H1 (cell line): ENCODE measurements at regions not wholly inside any gene's neighbourhood (a gene's known extent, or its start where the extent isn't known, plus 50 kb on each side); places are given as distances from the start of the nearest gene placed in this dataset.

Experiments
- CTCF ChIA-PET: fragments of 300-600 bp; sonication (Branson Sonifier 250); formaldehyde crosslinking; loops from one replicate; lab custom pipeline; 2021; ENCODE audit not compliant: partially characterized antibody; lab: Charles Lee
- POLR2A ChIA-PET: fragments of 300-600 bp; sonication (Branson Sonifier 250); formaldehyde crosslinking; loops from one replicate; lab custom pipeline; 2021; ENCODE audit warnings: inconsistent platforms; ENCODE audit not compliant: partially characterized antibody; lab: Charles Lee
- DNase-seq, 2 experiments: peaks; one replicate each; pipeline versions ENCODE4 v3.0.0 to v3.0.0-alpha.2; 2010 to 2022; ENCODE audit warnings: low spot score in 2 of 2, low read depth in 1 of 2, mixed read lengths in 1 of 2
- FAIRE-seq: peaks from 2 replicates; lab custom pipeline; 2011; peaks lifted over from hg19 to GRCh38; lab: Jason Lieb, UNC
- H2AFZ ChIP-seq: 2 replicates; pipeline ENCODE4 v1.8.1; 2012; ENCODE audit warnings: low read length, inconsistent platforms
- H2AK5ac ChIP-seq: 2 replicates; pipeline ENCODE4 v1.6.1; 2013; ENCODE audit warnings: low read depth, low read length
- H2BK120ac ChIP-seq: replicated peaks from 2 replicates; pipeline ENCODE3; 2013; ENCODE audit warnings: low read depth, low read length, inconsistent platforms
- H2BK12ac ChIP-seq: 2 replicates; pipeline ENCODE4 v1.6.1; 2013; ENCODE audit warnings: low read depth, low read length
- H2BK15ac ChIP-seq: 2 replicates; pipeline ENCODE4 v1.6.1; 2013; ENCODE audit warnings: low read length
- H2BK20ac ChIP-seq: 2 replicates; pipeline ENCODE4 v1.6.1; 2013; ENCODE audit warnings: low read length
- H2BK5ac ChIP-seq: 2 replicates; pipeline ENCODE4 v1.6.1; 2013; ENCODE audit warnings: low read depth, low read length
- H3K14ac ChIP-seq: 2 replicates; pipeline ENCODE4 v1.6.1; 2013; ENCODE audit warnings: inconsistent platforms; ENCODE audit not compliant: insufficient read length
- H3K18ac ChIP-seq: 2 replicates; pipeline ENCODE4 v1.6.1; 2013; ENCODE audit warnings: low read length; ENCODE audit errors: extremely low read depth
- H3K23ac ChIP-seq: 2 replicates; pipeline ENCODE4 v1.6.1; 2013; ENCODE audit warnings: inconsistent platforms; ENCODE audit not compliant: insufficient read length
- H3K23me2 ChIP-seq: 2 replicates; pipeline ENCODE4 v1.6.1; 2013; ENCODE audit warnings: low read depth, low read length
- H3K27ac ChIP-seq: 2 replicates; pipeline ENCODE4 v1.6.1; 2011; ENCODE audit warnings: low read depth, low read length, inconsistent platforms
- H3K27me3 ChIP-seq, 4 experiments: replicated peaks in 1 of 4; 1 replicate in 1 of 4; 2 replicates in 3 of 4; pipeline versions ENCODE4 v1.6.1 to v1.8.1; 2011 to 2013; ENCODE audit warnings: low read length in 3 of 4, mild to moderate bottlenecking in 3 of 4, inconsistent platforms in 2 of 4, mixed read lengths in 2 of 4, moderate library complexity in 1 of 4; ENCODE audit not compliant: control insufficient read depth in 3 of 4, insufficient read depth in 3 of 4; ENCODE audit errors: extremely low read depth in 1 of 4
- H3K36me3 ChIP-seq, 4 experiments: 2 replicates each; pipeline versions ENCODE4 v1.6.1 to v1.8.1; 2011 to 2013; ENCODE audit warnings: mild to moderate bottlenecking in 4 of 4, low read length in 3 of 4, moderate library complexity in 2 of 4, control low read depth in 1 of 4, inconsistent platforms in 1 of 4; ENCODE audit not compliant: insufficient read depth in 4 of 4, control insufficient read depth in 2 of 4
- H3K4ac ChIP-seq: replicated peaks from 2 replicates; pipeline ENCODE3; 2013; ENCODE audit warnings: low read length, low read depth, mixed read lengths, inconsistent platforms; ENCODE audit not compliant: insufficient read length
- H3K4me1 ChIP-seq, 4 experiments: replicated peaks in 1 of 4; 1 replicate in 1 of 4; 2 replicates in 3 of 4; pipeline versions ENCODE4 v1.6.1 to v1.8.1; 2011 to 2013; ENCODE audit warnings: low read length in 3 of 4, inconsistent platforms in 2 of 4, mixed read lengths in 1 of 4; ENCODE audit not compliant: insufficient read depth in 4 of 4, control insufficient read depth in 3 of 4
- H3K4me2 ChIP-seq, 2 experiments: 2 replicates each; pipeline versions ENCODE4 v1.6.1 to v1.8.1; 2011 to 2013; ENCODE audit warnings: low read depth in 2 of 2, low read length in 2 of 2, control low read depth in 1 of 2, inconsistent platforms in 1 of 2, mild to moderate bottlenecking in 1 of 2; ENCODE audit not compliant: insufficient read depth in 1 of 2
- H3K4me3 ChIP-seq, 4 experiments: fragments of 200-600, 300-600 bp in 1 of 4; sonication (generic), shearing (Covaris generic), sonication (Bioruptor Twin) in 1 of 4; 2 replicates each; pipeline versions ENCODE4 v1.5.1 to v1.8.1; 2011 to 2016; ENCODE audit warnings: low read length in 4 of 4, low read depth in 3 of 4, control low read depth in 2 of 4, inconsistent platforms in 2 of 4, mild to moderate bottlenecking in 2 of 4, mixed read lengths in 1 of 4, moderate library complexity in 1 of 4; ENCODE audit not compliant: insufficient read depth in 2 of 4; ENCODE audit errors: extremely low read depth in 1 of 4
- H3K56ac ChIP-seq: replicated peaks from 2 replicates; pipeline ENCODE3; 2013; ENCODE audit warnings: low read depth, mild to moderate bottlenecking, mixed read lengths, low read length, inconsistent platforms; ENCODE audit not compliant: insufficient read length
- H3K79me1 ChIP-seq: 2 replicates; pipeline ENCODE4 v1.6.1; 2013; ENCODE audit warnings: low read depth, low read length, control low read depth
- H3K79me2 ChIP-seq, 2 experiments: 2 replicates each; pipeline versions ENCODE4 v1.6.1 to v1.8.1; 2012 to 2013; ENCODE audit warnings: low read length in 2 of 2, mild to moderate bottlenecking in 2 of 2, inconsistent platforms in 1 of 2; ENCODE audit not compliant: insufficient read depth in 2 of 2, control insufficient read depth in 1 of 2
- H3K9ac ChIP-seq, 4 experiments: replicated peaks in 1 of 4; 1 replicate in 1 of 4; 2 replicates in 3 of 4; pipeline versions ENCODE4 v1.6.1 to v1.8.1; 2011 to 2013; ENCODE audit warnings: low read depth in 3 of 4, low read length in 3 of 4, control low read depth in 2 of 4, mild to moderate bottlenecking in 2 of 4, moderate library complexity in 2 of 4, inconsistent platforms in 1 of 4; ENCODE audit errors: extremely low read depth in 1 of 4
- H3K9me3 ChIP-seq, 2 experiments: 2 replicates each; pipeline versions ENCODE4 v1.6.1 to v1.8.1; 2012 to 2013; ENCODE audit warnings: mild to moderate bottlenecking in 2 of 2, moderate library complexity in 2 of 2, control low read depth in 1 of 2, inconsistent platforms in 1 of 2, low read depth in 1 of 2, low read length in 1 of 2, mixed read lengths in 1 of 2; ENCODE audit not compliant: insufficient read depth in 2 of 2
- H4K20me1 ChIP-seq, 2 experiments: replicated peaks in 1 of 2; 2 replicates each; pipeline versions ENCODE3 to v1.8.1; 2011 to 2013; ENCODE audit warnings: inconsistent platforms in 2 of 2, low read length in 2 of 2, mild to moderate bottlenecking in 1 of 2; ENCODE audit not compliant: insufficient read depth in 2 of 2, control insufficient read depth in 1 of 2
- H4K5ac ChIP-seq: 2 replicates; pipeline ENCODE4 v1.6.1; 2013; ENCODE audit warnings: low read length, low read depth, mixed read lengths, inconsistent platforms; ENCODE audit not compliant: insufficient read length
- H4K8ac ChIP-seq: 2 replicates; pipeline ENCODE4 v1.8.0; 2013; ENCODE audit warnings: mild to moderate bottlenecking, moderate library complexity, low read length, inconsistent platforms; ENCODE audit not compliant: insufficient read depth; ENCODE audit errors: extremely low read depth
- H4K91ac ChIP-seq: replicated peaks from 2 replicates; pipeline ENCODE3; 2013; ENCODE audit warnings: low read length, mixed read lengths, inconsistent platforms; ENCODE audit not compliant: insufficient read length
- ASH2L ChIP-seq: fragments of 200-600, 300-600 bp; sonication (generic); IDR thresholded peaks from one replicate; pipeline ENCODE4 v1.7.1; 2017; ENCODE audit warnings: low read length
- BACH1 ChIP-seq: IDR thresholded peaks from 2 replicates; pipeline ENCODE4 v1.6.1; 2012; ENCODE audit warnings: low read length, improper control_type of control experiment
- BCL11A ChIP-seq, 2 experiments: IDR thresholded peaks; one replicate each; pipeline ENCODE4 v1.6.1; 2011; ENCODE audit warnings: low read depth in 2 of 2, low read length in 2 of 2, mild to moderate bottlenecking in 2 of 2
- CHD1 ChIP-seq: IDR thresholded peaks from 2 replicates; pipeline ENCODE4 v1.6.1; 2012; ENCODE audit warnings: low read depth, low read length, improper control_type of control experiment
- EP300 ChIP-seq, 2 experiments: IDR thresholded peaks; 1 replicate in 1 of 2; 2 replicates in 1 of 2; pipeline ENCODE4 v1.6.1; 2011 to 2012; ENCODE audit warnings: low read depth in 2 of 2, low read length in 2 of 2, mild to moderate bottlenecking in 2 of 2, borderline replicate concordance in 1 of 2, inconsistent platforms in 1 of 2, moderate library complexity in 1 of 2
- FOSL1 ChIP-seq: IDR thresholded peaks from 2 replicates; pipeline ENCODE4 v1.6.1; 2011; ENCODE audit warnings: mild to moderate bottlenecking, low read depth, low read length, moderate library complexity; ENCODE audit not compliant: insufficient read depth
- KDM5A ChIP-seq: fragments of 200-600 bp; IDR thresholded peaks from 2 replicates; pipeline ENCODE4 v1.7.1; 2012; ENCODE audit warnings: mild to moderate bottlenecking, low read length, inconsistent platforms, mixed read lengths
- MAX ChIP-seq: IDR thresholded peaks from 2 replicates; pipeline ENCODE4 v1.6.1; 2012; ENCODE audit warnings: inconsistent platforms
- RFX5 ChIP-seq: IDR thresholded peaks from 2 replicates; pipeline ENCODE4 v1.6.1; 2011; ENCODE audit warnings: low read depth, low read length, improper control_type of control experiment, borderline replicate concordance
- SIX5 ChIP-seq: IDR thresholded peaks from 2 replicates; pipeline ENCODE4 v1.6.1; 2011; ENCODE audit warnings: mild to moderate bottlenecking, low read depth, low read length
- SP2 ChIP-seq: IDR thresholded peaks from 2 replicates; pipeline ENCODE4 v1.6.1; 2012; ENCODE audit warnings: mild to moderate bottlenecking, low read length, inconsistent platforms
- TAF1 ChIP-seq: IDR thresholded peaks from 2 replicates; pipeline ENCODE4 v1.6.1; 2011; ENCODE audit warnings: mild to moderate bottlenecking, low read depth, low read length
- TBP ChIP-seq: IDR thresholded peaks from 2 replicates; pipeline ENCODE4 v1.6.1; 2011; ENCODE audit warnings: low read depth, low read length, improper control_type of control experiment
- TEAD4 ChIP-seq: IDR thresholded peaks from 2 replicates; pipeline ENCODE4 v1.6.1; 2012; ENCODE audit warnings: low read depth, low read length, inconsistent platforms, mixed read lengths
- YY1 ChIP-seq: IDR thresholded peaks from 2 replicates; pipeline ENCODE4 v1.6.1; 2011; ENCODE audit warnings: low read depth, mild to moderate bottlenecking, low read length
- ZNF274 ChIP-seq: IDR thresholded peaks from 2 replicates; pipeline ENCODE4 v1.7.0; 2012; ENCODE audit warnings: low read length, borderline replicate concordance; ENCODE audit errors: extremely low read depth
- TF ChIP-seq, protein P1 (sequence below): IDR thresholded peaks from 2 replicates; pipeline ENCODE4 v1.6.1; 2012; ENCODE audit warnings: inconsistent platforms

- no peak overlapping the region for H3K56ac ChIP-seq
Observed at GRCh38 chr13:65836066-65836465, 1394.1 kb downstream of the PCDH9 start.

More at GRCh38 chr13:65836066-65836465, 1394.1 kb downstream of the PCDH9 start:
- DNase-seq: no peak
- no peak overlapping the region for H4K91ac ChIP-seq
- FAIRE-seq: no peak
- TF ChIP-seq BCL11A (IDR thresholded peaks at IDR 0.05; ENCODE audit: low read depth in 2 of 2, low read length in 2 of 2): no peak
- TF ChIP-seq RFX5: no peak
- no peak for TF ChIP-seq ASH2L
- TF ChIP-seq KDM5A: no peak
- TF ChIP-seq MAX: no peak
- no peak for TF ChIP-seq FOSL1
- TF ChIP-seq SP2: no peak
- TF ChIP-seq BACH1: no peak
- TF ChIP-seq ZNF274: no peak
- no peak for TF ChIP-seq YY1
- TF ChIP-seq SIX5: no peak
- TF ChIP-seq TBP: no peak
- no peak for TF ChIP-seq TAF1
- no peak for TF ChIP-seq EP300 (IDR thresholded peaks at IDR 0.05; ENCODE audit: borderline replicate concordance in 1 of 2, low read depth in 2 of 2, low read length in 2 of 2)
- TF ChIP-seq TEAD4: no peak
- TF ChIP-seq, protein P1, sequence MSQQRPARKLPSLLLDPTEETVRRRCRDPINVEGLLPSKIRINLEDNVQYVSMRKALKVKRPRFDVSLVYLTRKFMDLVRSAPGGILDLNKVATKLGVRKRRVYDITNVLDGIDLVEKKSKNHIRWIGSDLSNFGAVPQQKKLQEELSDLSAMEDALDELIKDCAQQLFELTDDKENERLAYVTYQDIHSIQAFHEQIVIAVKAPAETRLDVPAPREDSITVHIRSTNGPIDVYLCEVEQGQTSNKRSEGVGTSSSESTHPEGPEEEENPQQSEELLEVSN: no peak
- no peak for TF ChIP-seq CHD1
- no peaks in the 10 kb centered on the region for H3K23me2 ChIP-seq
- no peak overlapping the region for H2BK12ac ChIP-seq
- no peak overlapping the region for H4K5ac ChIP-seq
- no peaks in the 10 kb centered on the region for H4K20me1 ChIP-seq
- H2BK20ac ChIP-seq: no peak overlapping the region
- H3K79me1 ChIP-seq: no peaks in the 10 kb centered on the region
- no peak overlapping the region for H3K4me2 ChIP-seq
- no peak overlapping the region for H3K4ac ChIP-seq
- no peaks in the 10 kb centered on the region for H3K36me3 ChIP-seq
- no peaks in the 10 kb centered on the region for H3K9me3 ChIP-seq
- no peak overlapping the region for H3K18ac ChIP-seq
- no peak overlapping the region for H3K23ac ChIP-seq
- H3K27ac ChIP-seq: no peak overlapping the region
- H3K9ac ChIP-seq: no peak overlapping the region
- no peaks in the 10 kb centered on the region for H3K27me3 ChIP-seq
- no peak overlapping the region for H2BK15ac ChIP-seq
- no peak overlapping the region for H2AFZ ChIP-seq
- H2BK5ac ChIP-seq: no peak overlapping the region
- H3K14ac ChIP-seq: no peak overlapping the region
- H3K4me3 ChIP-seq: no peak overlapping the region
- POLR2A ChIA-PET: no interaction called here
- no peaks in the 10 kb centered on the region for H3K4me1 ChIP-seq
- H2BK120ac ChIP-seq: no peak overlapping the region
- H3K79me2 ChIP-seq: no peaks in the 10 kb centered on the region
- CTCF ChIA-PET: no interaction called here
- no peak overlapping the region for H4K8ac ChIP-seq
- no peak overlapping the region for H2AK5ac ChIP-seq
